WERI-Rb-1 (cell line): ENCODE measurements at regions not wholly inside any gene's neighbourhood (a gene's known extent, or its start where the extent isn't known, plus 50 kb on each side); places are given as distances from the start of the nearest gene placed in this dataset.

Source experiments
- DNase-seq: peaks from one replicate; pipeline ENCODE4 v3.0.0-alpha.2; 2020
- H3K27ac ChIP-seq: fragments of 250-450 bp; sonication (Bioruptor Pico); 2 replicates; pipeline ENCODE4 v1.5.1; 2020; ENCODE audit warnings: mild to moderate bottlenecking, moderate library complexity
- H3K27me3 ChIP-seq: fragments of 250-450 bp; sonication (Bioruptor Pico); 2 replicates; pipeline ENCODE4 v1.5.1; 2021; ENCODE audit warnings: mild to moderate bottlenecking, low read depth, moderate library complexity; ENCODE audit not compliant: insufficient read depth, severe bottlenecking
- H3K36me3 ChIP-seq: fragments of 250-450 bp; sonication (Bioruptor Pico); 2 replicates; pipeline ENCODE4 v1.5.1; 2020; ENCODE audit warnings: mild to moderate bottlenecking, moderate library complexity
- H3K4me3 ChIP-seq: 2 replicates; pipeline ENCODE4 v1.5.1; 2011; ENCODE audit warnings: low read depth, mild to moderate bottlenecking, control low read depth, low read length
- H3K9me3 ChIP-seq: fragments of 250-450 bp; sonication (Bioruptor Pico); 2 replicates; pipeline ENCODE4 v1.5.1; 2021; ENCODE audit warnings: mild to moderate bottlenecking, moderate library complexity; ENCODE audit not compliant: severe bottlenecking
- TF ChIP-seq, protein P1 (sequence below): IDR thresholded peaks from 2 replicates; pipeline ENCODE4 v1.5.1; 2011; ENCODE audit warnings: low read depth, mild to moderate bottlenecking, control low read depth, inconsistent platforms, low read length

DNA sequence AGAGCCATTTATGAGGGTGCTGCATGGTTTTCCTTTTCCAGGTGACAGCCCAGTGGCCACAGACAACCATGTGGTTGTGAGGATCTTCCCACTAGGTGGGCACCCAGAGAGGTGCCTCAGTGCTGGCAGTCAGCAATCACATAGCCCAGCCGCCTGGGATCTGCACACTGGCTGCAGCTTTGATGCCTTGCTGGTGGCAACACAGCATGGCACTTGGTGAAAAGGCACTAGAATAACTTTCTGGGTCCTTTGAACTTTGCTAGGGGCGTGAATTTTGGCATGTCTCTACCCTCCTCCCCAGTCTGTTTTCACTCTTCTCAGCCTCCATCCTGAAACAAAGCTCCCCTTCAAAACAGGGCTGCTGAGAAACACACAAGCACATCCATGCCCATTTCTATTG lies 108.8 kb upstream of the RPL34 start:
- no peak for DNase-seq
- H3K27ac ChIP-seq: no peak overlapping the region
- H3K27me3 ChIP-seq: peaks cover 17% of the 10 kb centered on the region
- H3K4me3 ChIP-seq: no peak overlapping the region
- no peaks in the 10 kb centered on the region for H3K36me3 ChIP-seq
- peaks cover 7% of the 10 kb centered on the region for H3K9me3 ChIP-seq
- TF ChIP-seq, protein P1, sequence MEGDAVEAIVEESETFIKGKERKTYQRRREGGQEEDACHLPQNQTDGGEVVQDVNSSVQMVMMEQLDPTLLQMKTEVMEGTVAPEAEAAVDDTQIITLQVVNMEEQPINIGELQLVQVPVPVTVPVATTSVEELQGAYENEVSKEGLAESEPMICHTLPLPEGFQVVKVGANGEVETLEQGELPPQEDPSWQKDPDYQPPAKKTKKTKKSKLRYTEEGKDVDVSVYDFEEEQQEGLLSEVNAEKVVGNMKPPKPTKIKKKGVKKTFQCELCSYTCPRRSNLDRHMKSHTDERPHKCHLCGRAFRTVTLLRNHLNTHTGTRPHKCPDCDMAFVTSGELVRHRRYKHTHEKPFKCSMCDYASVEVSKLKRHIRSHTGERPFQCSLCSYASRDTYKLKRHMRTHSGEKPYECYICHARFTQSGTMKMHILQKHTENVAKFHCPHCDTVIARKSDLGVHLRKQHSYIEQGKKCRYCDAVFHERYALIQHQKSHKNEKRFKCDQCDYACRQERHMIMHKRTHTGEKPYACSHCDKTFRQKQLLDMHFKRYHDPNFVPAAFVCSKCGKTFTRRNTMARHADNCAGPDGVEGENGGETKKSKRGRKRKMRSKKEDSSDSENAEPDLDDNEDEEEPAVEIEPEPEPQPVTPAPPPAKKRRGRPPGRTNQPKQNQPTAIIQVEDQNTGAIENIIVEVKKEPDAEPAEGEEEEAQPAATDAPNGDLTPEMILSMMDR: no peak

DNA sequence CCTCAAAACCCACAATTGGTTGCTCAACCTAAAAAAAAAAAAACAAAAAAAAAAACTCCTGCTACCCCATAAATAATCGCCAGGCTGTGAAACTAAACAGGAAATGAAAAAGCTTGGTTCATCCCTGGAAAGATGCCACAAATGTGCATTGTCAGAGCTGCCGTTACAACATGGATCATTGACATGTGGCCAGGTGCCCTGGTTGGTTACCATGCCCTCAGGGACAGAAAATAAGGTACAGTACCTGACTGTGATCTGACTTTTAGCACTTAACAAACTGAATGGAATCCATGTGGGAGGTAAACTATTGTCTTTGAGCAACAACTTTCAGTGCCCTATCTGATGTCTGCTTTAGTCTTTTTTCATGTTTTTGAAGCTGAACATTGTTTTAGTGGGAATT lies 118.0 kb upstream of the RPL34 start:
- no peak for DNase-seq
- Histone ChIP-seq H3K4me3 (no peak overlapping the region), H3K27ac (no peak overlapping the region), H3K27me3 (peaks cover 4% of the 10 kb centered on the region), H3K36me3 (no peaks in the 10 kb centered on the region), H3K9me3 (peaks cover 15% of the 10 kb centered on the region)
- TF ChIP-seq, protein P1: no peak

DNA sequence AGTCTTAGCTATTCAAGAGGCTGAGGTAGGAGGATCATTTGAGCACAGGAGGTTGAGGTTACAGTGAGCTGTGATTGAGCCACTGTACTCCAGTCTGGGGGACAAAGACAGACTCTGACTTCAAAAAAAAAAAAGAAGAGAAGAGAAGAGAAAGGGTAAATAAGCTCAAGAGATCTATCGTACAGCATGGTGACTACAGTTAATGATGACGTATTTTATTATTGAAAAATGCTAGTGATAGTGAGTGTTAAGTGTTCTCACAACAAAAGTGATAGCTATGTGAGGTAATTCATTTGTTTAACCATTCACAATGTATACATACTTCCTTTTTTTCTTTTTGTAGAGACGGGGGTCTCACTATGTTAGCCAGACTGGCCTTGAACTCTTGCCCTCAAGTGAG lies 121.5 kb upstream of the RPL34 start:
- Histone ChIP-seq H3K27me3 (no peaks in the 10 kb centered on the region), H3K36me3 (no peaks in the 10 kb centered on the region), H3K27ac (no peak overlapping the region), H3K9me3 (peaks cover 11% of the 10 kb centered on the region), H3K4me3 (no peak overlapping the region)
- TF ChIP-seq, protein P1: no peak
- no peak for DNase-seq

DNA sequence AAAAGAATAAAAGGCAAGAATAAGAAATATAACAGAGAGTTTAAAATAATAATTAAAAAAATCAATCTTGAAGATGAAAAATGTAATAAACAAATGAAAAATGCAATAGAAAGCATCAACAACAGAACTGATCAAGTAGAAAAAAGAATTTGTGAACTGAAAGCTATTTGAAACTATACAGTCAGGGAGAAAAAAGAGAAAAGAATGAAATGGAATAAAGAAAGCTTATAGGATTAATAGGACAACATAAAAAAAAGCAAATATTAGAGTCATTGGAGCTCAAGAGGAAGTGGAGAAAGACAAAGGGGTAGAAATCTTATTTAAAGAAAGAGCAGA lies 126.8 kb upstream of the RPL34 start:
- Histone ChIP-seq H3K9me3 (peaks cover 12% of the 10 kb centered on the region), H3K36me3 (no peaks in the 10 kb centered on the region), H3K27me3 (peaks cover 5% of the 10 kb centered on the region), H3K4me3 (no peak overlapping the region), H3K27ac (no peak overlapping the region)
- no peak for DNase-seq
- TF ChIP-seq, protein P1: no peak

DNA sequence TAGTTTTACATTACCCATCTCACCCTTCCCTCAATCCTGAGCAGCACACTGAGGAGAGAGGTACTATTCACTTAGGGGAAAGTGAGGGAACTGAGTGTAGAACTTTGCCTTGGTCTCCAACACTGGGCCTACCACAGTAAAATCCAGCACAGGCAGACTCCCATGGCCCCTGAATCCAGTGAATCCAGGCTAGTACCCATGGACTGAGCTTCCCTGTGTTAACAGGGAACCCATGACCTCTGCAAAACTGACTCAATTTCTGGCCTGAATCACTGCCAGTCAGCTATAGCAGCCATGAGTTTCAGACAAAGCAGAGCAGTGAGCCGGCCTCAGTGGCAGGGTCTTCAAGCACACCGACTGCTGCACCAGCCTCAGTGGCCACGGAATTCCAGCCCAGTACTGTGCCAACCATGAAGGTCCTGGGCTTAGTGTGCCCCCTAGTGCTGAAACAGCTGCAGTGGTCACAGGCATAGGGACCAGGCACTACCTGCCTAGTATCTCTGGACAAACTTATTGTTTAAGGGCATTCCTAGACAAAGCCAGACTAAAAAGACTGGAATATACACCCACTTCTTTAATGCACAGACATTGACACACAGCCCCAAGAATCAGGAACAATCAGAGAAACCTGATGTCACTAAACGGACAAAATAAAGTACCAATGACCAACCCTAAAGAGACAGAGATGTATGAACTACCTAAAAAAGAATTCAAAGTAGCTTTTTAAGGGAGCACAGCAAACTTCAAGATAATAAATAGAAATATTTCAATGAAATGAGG lies 127.4 kb upstream of the RPL34 start:
- Histone ChIP-seq H3K27me3 (peaks cover 5% of the 10 kb centered on the region), H3K4me3 (no peak overlapping the region), H3K27ac (no peak overlapping the region), H3K36me3 (no peaks in the 10 kb centered on the region), H3K9me3 (peaks cover 12% of the 10 kb centered on the region)
- peak; percentile 60 for DNase-seq
- TF ChIP-seq, protein P1: peak; percentile 91

DNA sequence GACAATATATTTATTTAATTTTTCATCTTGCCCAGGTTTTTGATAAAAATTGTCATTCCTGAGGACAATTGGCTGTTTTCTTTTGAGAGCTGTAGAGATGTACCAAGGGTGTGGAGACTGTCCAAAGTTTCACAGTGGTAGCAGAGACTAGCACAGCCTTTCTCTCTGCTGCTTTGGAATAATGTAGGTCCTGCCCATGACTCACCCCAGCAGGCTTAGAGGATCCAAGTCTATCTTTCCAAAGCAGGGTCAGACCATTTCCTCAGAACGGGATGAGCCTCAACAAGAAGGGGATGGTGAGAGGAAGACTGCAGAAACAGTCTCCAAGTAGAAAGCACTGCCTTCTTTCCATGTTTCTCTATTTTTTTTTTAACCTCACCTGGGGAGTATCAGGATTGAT lies 131.5 kb upstream of the RPL34 start:
- Histone ChIP-seq H3K27ac (no peak overlapping the region), H3K4me3 (no peak overlapping the region), H3K36me3 (no peaks in the 10 kb centered on the region), H3K27me3 (peaks cover 7% of the 10 kb centered on the region), H3K9me3 (peaks cover 10% of the 10 kb centered on the region)
- TF ChIP-seq, protein P1: no peak
- no peak for DNase-seq
